ENCODE measurements at regions not wholly inside any gene's neighbourhood (a gene's known extent, or its start where the extent isn't known, plus 50 kb on each side); places are given as distances from the start of the nearest gene placed in this dataset.

DNA sequence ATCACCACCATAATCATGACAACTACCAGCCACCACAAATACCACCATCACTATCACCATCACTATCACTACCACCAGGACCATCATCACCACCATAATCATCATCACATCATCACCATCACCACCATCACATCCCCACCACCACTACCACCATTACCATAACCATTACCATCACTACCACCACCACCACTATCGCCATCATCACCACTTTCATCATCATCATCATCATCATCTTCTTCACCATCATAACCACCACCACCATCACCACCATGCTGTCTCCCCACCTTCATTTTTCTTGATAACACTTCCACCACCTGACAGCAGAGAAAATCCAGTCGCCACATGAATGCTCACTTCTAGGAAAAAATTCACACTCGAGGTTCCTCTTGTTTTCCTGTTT is 253.6 kb downstream of the ANKRD60 start:
- TF ChIP-seq CTCF (IDR thresholded peaks at IDR 0.05) = no peak
- no peak for TF ChIP-seq SMC3 (IDR thresholded peaks at IDR 0.05)
- TF ChIP-seq, protein P1, sequence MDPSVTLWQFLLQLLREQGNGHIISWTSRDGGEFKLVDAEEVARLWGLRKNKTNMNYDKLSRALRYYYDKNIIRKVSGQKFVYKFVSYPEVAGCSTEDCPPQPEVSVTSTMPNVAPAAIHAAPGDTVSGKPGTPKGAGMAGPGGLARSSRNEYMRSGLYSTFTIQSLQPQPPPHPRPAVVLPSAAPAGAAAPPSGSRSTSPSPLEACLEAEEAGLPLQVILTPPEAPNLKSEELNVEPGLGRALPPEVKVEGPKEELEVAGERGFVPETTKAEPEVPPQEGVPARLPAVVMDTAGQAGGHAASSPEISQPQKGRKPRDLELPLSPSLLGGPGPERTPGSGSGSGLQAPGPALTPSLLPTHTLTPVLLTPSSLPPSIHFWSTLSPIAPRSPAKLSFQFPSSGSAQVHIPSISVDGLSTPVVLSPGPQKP (IDR thresholded peaks at IDR 0.05; ENCODE audit: low read depth, low read length) = no peak
- no peak for TF ChIP-seq REST (IDR thresholded peaks at IDR 0.05)
- no peak for TF ChIP-seq POLR2A (IDR thresholded peaks at IDR 0.05; ENCODE audit: low read length)
- no peak for TF ChIP-seq ZFP36 (IDR thresholded peaks at IDR 0.05; ENCODE audit: borderline replicate concordance, partially characterized antibody)
- no peak for TF ChIP-seq USF2 (IDR thresholded peaks at IDR 0.05)
- no peak for TF ChIP-seq KDM5A (IDR thresholded peaks at IDR 0.05)
- TF ChIP-seq MAFK (IDR thresholded peaks at IDR 0.05; ENCODE audit: partially characterized antibody) = no peak
- no peak for TF ChIP-seq SREBF2 (IDR thresholded peaks at IDR 0.05)
- no peak for TF ChIP-seq CEBPB (IDR thresholded peaks at IDR 0.05)
- no peak for TF ChIP-seq EP300 (IDR thresholded peaks at IDR 0.05)

Measured in A549 (cell line).